ENCODE measurements at regions not wholly inside any gene's neighbourhood (a gene's known extent, or its start where the extent isn't known, plus 50 kb on each side); places are given as distances from the start of the nearest gene placed in this dataset.

DNA sequence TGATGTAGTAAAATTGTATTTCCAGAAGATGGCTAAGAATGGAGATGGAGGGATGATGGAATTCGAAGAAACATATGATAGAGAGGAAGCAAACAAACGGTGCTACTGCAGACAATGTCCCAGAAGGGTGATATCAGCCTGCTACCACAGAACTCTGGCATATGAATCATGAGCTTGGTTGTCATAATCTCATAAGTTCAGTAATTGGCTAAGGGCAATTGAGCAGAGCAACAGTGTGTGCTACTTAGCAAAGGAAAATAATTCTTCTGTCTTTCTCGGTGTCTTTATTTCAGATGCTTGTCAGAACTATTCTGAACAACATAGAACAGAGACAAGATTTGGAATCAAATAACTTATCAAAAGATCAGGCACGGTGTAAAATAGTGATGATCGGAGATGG, 407.3 kb downstream of the GBE1 start:
- TF ChIP-seq YY1 (IDR thresholded peaks at IDR 0.05) (no peak), SP1 (IDR thresholded peaks at IDR 0.05) (no peak)
- TF ChIP-seq, protein P1, sequence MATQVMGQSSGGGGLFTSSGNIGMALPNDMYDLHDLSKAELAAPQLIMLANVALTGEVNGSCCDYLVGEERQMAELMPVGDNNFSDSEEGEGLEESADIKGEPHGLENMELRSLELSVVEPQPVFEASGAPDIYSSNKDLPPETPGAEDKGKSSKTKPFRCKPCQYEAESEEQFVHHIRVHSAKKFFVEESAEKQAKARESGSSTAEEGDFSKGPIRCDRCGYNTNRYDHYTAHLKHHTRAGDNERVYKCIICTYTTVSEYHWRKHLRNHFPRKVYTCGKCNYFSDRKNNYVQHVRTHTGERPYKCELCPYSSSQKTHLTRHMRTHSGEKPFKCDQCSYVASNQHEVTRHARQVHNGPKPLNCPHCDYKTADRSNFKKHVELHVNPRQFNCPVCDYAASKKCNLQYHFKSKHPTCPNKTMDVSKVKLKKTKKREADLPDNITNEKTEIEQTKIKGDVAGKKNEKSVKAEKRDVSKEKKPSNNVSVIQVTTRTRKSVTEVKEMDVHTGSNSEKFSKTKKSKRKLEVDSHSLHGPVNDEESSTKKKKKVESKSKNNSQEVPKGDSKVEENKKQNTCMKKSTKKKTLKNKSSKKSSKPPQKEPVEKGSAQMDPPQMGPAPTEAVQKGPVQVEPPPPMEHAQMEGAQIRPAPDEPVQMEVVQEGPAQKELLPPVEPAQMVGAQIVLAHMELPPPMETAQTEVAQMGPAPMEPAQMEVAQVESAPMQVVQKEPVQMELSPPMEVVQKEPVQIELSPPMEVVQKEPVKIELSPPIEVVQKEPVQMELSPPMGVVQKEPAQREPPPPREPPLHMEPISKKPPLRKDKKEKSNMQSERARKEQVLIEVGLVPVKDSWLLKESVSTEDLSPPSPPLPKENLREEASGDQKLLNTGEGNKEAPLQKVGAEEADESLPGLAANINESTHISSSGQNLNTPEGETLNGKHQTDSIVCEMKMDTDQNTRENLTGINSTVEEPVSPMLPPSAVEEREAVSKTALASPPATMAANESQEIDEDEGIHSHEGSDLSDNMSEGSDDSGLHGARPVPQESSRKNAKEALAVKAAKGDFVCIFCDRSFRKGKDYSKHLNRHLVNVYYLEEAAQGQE (IDR thresholded peaks at IDR 0.05) = no peak
